Testis (tissue), 2 donors: ENCODE measurements at regions not wholly inside any gene's neighbourhood (a gene's known extent, or its start where the extent isn't known, plus 50 kb on each side); places are given as distances from the start of the nearest gene placed in this dataset.

ENCODE experiments used
- POLR2A ChIP-seq: fragments of 450-650 bp; IDR thresholded peaks from one replicate; pipeline ENCODE4 v1.6.1; 2017; ENCODE audit warnings: antibody characterized with exemption, mild to moderate bottlenecking, moderate library complexity
- TF ChIP-seq, protein P1 (sequence below), 3 experiments: fragments of 450-650 bp in 2 of 3; fragments of 200-600 bp in 1 of 3; sonication (generic) in 1 of 3; IDR thresholded peaks; one replicate each; pipeline ENCODE4 v1.5.1; 2016 to 2019; ENCODE audit warnings: antibody characterized with exemption in 3 of 3, mild to moderate bottlenecking in 2 of 3, moderate library complexity in 1 of 3

DNA sequence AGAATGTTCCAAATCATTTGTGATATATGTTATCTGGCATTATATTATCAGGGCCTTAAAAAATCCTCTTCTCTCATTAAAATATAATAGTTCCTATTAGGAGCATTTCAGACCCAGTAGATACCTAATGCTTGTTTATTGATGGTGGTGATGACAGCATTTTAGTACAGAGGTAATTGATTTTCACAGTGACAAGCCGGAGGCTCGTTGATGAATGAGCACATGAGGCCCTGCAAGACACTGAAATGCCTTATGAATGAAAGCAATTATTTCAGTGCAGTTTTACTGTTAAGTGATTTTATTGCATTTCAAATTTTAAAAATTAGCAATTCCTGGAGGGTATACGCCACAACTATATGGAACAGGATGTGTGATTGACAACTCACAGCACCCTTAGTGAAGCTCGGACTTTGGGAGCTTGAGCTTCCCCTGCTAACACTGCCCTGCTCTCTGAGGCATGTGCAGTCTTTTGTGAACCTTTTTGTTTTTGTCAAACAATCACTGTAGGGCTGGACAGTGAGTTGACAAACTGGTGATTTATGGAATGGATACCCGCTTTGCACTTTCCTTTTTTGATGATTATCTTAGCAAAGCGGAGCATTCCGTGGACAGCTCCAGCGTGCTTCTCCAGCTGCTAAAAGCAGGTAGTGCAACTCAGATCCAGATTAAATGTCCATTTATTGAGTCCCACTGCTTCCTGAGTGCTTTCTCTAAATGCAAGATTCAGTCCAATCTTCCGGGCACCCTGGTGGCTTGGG is 187.0 kb upstream of the ATP10A start:
- TF ChIP-seq POLR2A = no peak
- TF ChIP-seq, protein P1, sequence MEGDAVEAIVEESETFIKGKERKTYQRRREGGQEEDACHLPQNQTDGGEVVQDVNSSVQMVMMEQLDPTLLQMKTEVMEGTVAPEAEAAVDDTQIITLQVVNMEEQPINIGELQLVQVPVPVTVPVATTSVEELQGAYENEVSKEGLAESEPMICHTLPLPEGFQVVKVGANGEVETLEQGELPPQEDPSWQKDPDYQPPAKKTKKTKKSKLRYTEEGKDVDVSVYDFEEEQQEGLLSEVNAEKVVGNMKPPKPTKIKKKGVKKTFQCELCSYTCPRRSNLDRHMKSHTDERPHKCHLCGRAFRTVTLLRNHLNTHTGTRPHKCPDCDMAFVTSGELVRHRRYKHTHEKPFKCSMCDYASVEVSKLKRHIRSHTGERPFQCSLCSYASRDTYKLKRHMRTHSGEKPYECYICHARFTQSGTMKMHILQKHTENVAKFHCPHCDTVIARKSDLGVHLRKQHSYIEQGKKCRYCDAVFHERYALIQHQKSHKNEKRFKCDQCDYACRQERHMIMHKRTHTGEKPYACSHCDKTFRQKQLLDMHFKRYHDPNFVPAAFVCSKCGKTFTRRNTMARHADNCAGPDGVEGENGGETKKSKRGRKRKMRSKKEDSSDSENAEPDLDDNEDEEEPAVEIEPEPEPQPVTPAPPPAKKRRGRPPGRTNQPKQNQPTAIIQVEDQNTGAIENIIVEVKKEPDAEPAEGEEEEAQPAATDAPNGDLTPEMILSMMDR (IDR thresholded peaks at IDR 0.05) = no peak
